BE2C (cell line): ENCODE measurements at regions not wholly inside any gene's neighbourhood (a gene's known extent, or its start where the extent isn't known, plus 50 kb on each side); places are given as distances from the start of the nearest gene placed in this dataset.

ENCODE experiments used
- DNase-seq: peaks from one replicate; pipeline ENCODE4 v3.0.0-alpha.2; 2020
- H3K27me3 ChIP-seq: fragments of 250-450 bp; sonication (Bioruptor Pico); 2 replicates; pipeline ENCODE4 v1.5.1; 2020; ENCODE audit warnings: mild to moderate bottlenecking
- H3K36me3 ChIP-seq: fragments of 250-450 bp; sonication (Bioruptor Pico); 2 replicates; pipeline ENCODE4 v1.5.1; 2020; ENCODE audit warnings: mild to moderate bottlenecking
- H3K4me1 ChIP-seq: fragments of 250-450 bp; sonication (Bioruptor Pico); 2 replicates; pipeline ENCODE4 v1.5.1; 2020
- H3K4me3 ChIP-seq: 2 replicates; pipeline ENCODE4 v1.5.1; 2011; ENCODE audit warnings: low read depth, low read length
- H3K9me3 ChIP-seq: fragments of 250-450 bp; sonication (Bioruptor Pico); 2 replicates; pipeline ENCODE4 v1.5.1; 2020
- CTCF ChIP-seq: IDR thresholded peaks from 2 replicates; pipeline ENCODE4 v1.5.1; 2012; ENCODE audit warnings: mild to moderate bottlenecking, low read depth, low read length

- Histone ChIP-seq H3K27me3 (no peaks in the 10 kb centered on the region), H3K4me3 (no peak overlapping the region), H3K9me3 (no peaks in the 10 kb centered on the region), H3K4me1 (no peaks in the 10 kb centered on the region), H3K36me3 (no peaks in the 10 kb centered on the region)
- no peak for TF ChIP-seq CTCF
- DNase-seq, result no peak
Observed at GRCh38 chr22:49599691-49600455, 227.8 kb downstream of the BRD1 start.

GRCh38 chr22:49599039-49599438 lies 228.6 kb downstream of the BRD1 start:
- no peak for TF ChIP-seq CTCF
- H3K4me3 ChIP-seq, result no peak overlapping the region
- DNase-seq, result no peak
- H3K27me3 ChIP-seq, result no peaks in the 10 kb centered on the region
- no peaks in the 10 kb centered on the region for H3K4me1 ChIP-seq
- H3K36me3 ChIP-seq, result no peaks in the 10 kb centered on the region
- H3K9me3 ChIP-seq, result no peaks in the 10 kb centered on the region

DNA sequence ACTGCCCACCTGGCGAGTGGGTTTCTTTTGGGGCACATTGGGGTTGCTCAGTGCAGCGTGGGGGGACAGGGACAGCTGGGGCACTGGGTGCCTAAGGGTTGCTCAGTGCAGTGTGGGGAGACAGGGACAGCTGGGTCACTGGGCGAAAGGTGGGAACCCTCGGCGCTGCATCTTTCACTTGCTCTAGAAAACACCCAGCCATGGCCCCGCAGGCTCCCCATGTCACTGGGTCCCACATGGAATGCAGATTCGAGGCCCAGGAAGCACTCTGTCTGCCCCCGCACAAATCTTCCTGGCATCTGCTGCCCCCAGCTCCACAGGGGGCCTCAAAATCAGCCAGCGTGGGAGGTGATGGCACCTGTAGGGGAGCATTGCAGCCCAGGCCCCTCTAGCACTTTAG lies 229.3 kb downstream of the BRD1 start:
- DNase-seq, result no peak
- Histone ChIP-seq H3K36me3 (no peaks in the 10 kb centered on the region), H3K9me3 (no peaks in the 10 kb centered on the region), H3K27me3 (no peaks in the 10 kb centered on the region), H3K4me3 (no peak overlapping the region), H3K4me1 (no peaks in the 10 kb centered on the region)
- no peak for TF ChIP-seq CTCF

- DNase-seq, result no peak
- no peaks in the 10 kb centered on the region for H3K4me1 ChIP-seq
- no peak for TF ChIP-seq CTCF
- H3K36me3 ChIP-seq, result no peaks in the 10 kb centered on the region
- H3K4me3 ChIP-seq, result no peak overlapping the region
- H3K9me3 ChIP-seq, result no peaks in the 10 kb centered on the region
- no peaks in the 10 kb centered on the region for H3K27me3 ChIP-seq
Observed at GRCh38 chr22:49597428-49598039, 230.1 kb downstream of the BRD1 start.

DNA sequence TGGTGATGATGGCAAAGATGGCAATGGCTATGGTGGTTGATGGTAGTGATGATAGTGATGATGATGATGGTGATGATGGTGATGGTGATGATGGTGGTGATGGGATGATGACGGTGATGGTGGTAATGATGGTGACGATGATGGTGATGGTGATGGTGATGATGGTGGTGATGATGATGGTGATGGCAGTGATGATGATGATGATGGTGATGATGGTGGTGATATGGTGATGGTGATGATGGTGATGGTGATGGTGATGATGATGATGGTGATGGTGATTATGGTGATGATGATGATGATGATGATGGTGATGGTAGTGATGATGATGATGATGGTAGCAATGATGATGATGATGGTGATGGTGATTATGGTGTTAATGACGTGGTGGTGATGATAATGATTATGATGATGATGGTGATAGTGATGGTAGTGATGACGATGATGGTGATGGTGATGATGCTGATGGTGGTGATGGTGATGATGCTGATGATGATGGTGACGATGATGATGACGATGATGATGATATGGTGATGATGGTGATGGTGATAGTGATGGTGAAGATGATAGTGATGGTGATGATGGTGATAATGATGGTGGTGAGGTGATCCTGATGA lies 232.1 kb downstream of the BRD1 start:
- no peak for DNase-seq
- H3K9me3 ChIP-seq, result no peaks in the 10 kb centered on the region
- no peak overlapping the region for H3K4me3 ChIP-seq
- TF ChIP-seq CTCF, result no peak
- H3K36me3 ChIP-seq, result no peaks in the 10 kb centered on the region
- H3K4me1 ChIP-seq, result no peaks in the 10 kb centered on the region
- no peaks in the 10 kb centered on the region for H3K27me3 ChIP-seq

GRCh38 chr22:49594078-49594477 lies 233.6 kb downstream of the BRD1 start:
- Histone ChIP-seq H3K27me3 (no peaks in the 10 kb centered on the region; the same call in 1 of the 2 replicates), H3K4me3 (no peak overlapping the region), H3K36me3 (no peaks in the 10 kb centered on the region), H3K4me1 (no peaks in the 10 kb centered on the region), H3K9me3 (no peaks in the 10 kb centered on the region; the same call in 1 of the 2 replicates)
- no peak for TF ChIP-seq CTCF
- no peak for DNase-seq
